CD14-positive monocyte (primary cell): ENCODE measurements at regions not wholly inside any gene's neighbourhood (a gene's known extent, or its start where the extent isn't known, plus 50 kb on each side); places are given as distances from the start of the nearest gene placed in this dataset.

Source experiments
- DNase-seq, 3 donors: peaks; one replicate each; pipeline ENCODE4 v3.0.0-alpha.2; 2011 to 2022
- H2AFZ ChIP-seq: 2 replicates; pipeline ENCODE4 v1.6.0; 2012; ENCODE audit warnings: mild to moderate bottlenecking, low read depth, low read length, inconsistent platforms; ENCODE audit not compliant: insufficient read depth, poor library complexity, severe bottlenecking
- H3K27ac ChIP-seq, 2 donors: 1 replicate in 1 of 2; 2 replicates in 1 of 2; pipeline ENCODE4 v1.5.1; 2012 to 2013; ENCODE audit warnings: low read length in 2 of 2, control low read depth in 1 of 2, inconsistent platforms in 1 of 2, low read depth in 1 of 2, mild to moderate bottlenecking in 1 of 2
- H3K27me3 ChIP-seq, 2 donors: one replicate each; pipeline versions ENCODE4 v1.6.0 to v1.6.1; 2011 to 2013; ENCODE audit warnings: low read length in 2 of 2; ENCODE audit not compliant: control insufficient read depth in 2 of 2, insufficient read depth in 2 of 2
- H3K36me3 ChIP-seq, 2 donors: replicated peaks in 1 of 2; 1 replicate in 1 of 2; 2 replicates in 1 of 2; pipeline versions ENCODE4 v1.5.1 to v1.6.1; 2012 to 2013; ENCODE audit warnings: low read length in 2 of 2, control low read depth in 1 of 2, inconsistent platforms in 1 of 2, mild to moderate bottlenecking in 1 of 2; ENCODE audit not compliant: insufficient read depth in 2 of 2, control insufficient read depth in 1 of 2
- H3K4me1 ChIP-seq, 2 donors: 1 replicate in 1 of 2; 2 replicates in 1 of 2; pipeline versions ENCODE4 v1.5.1 to v1.6.1; 2012 to 2013; ENCODE audit warnings: low read length in 2 of 2, control low read depth in 1 of 2, inconsistent platforms in 1 of 2, mild to moderate bottlenecking in 1 of 2, moderate library complexity in 1 of 2; ENCODE audit not compliant: insufficient read depth in 2 of 2, control insufficient read depth in 1 of 2
- H3K4me2 ChIP-seq: replicated peaks from 2 replicates; pipeline ENCODE3; 2012; ENCODE audit warnings: low read length, moderate library complexity, mild to moderate bottlenecking; ENCODE audit not compliant: poor library complexity, severe bottlenecking; ENCODE audit errors: extremely low read depth
- H3K4me3 ChIP-seq, 3 experiments: fragments of 200-600 bp in 1 of 3; sonication (generic) in 1 of 3; replicated peaks in 1 of 3; 1 replicate in 2 of 3; 2 replicates in 1 of 3; pipeline ENCODE4 v1.5.1; 2011 to 2013; ENCODE audit warnings: low read length in 3 of 3, mild to moderate bottlenecking in 3 of 3, control low read depth in 2 of 3, low read depth in 2 of 3, inconsistent platforms in 1 of 3, moderate library complexity in 1 of 3
- H3K79me2 ChIP-seq: 2 replicates; pipeline ENCODE4 v1.6.0; 2012; ENCODE audit warnings: mild to moderate bottlenecking, control low read depth, inconsistent platforms, low read length, moderate library complexity; ENCODE audit not compliant: insufficient read depth
- H3K9ac ChIP-seq: 2 replicates; pipeline ENCODE4 v1.6.0; 2017; ENCODE audit warnings: low read length, mild to moderate bottlenecking; ENCODE audit not compliant: insufficient read depth, poor library complexity, severe bottlenecking
- H3K9me3 ChIP-seq, 2 donors: replicated peaks in 1 of 2; 1 replicate in 1 of 2; 2 replicates in 1 of 2; pipeline versions ENCODE4 v1.5.1 to v1.6.1; 2012 to 2013; ENCODE audit warnings: low read length in 2 of 2, control low read depth in 1 of 2; ENCODE audit not compliant: control insufficient read depth in 1 of 2, insufficient read depth in 1 of 2
- H4K20me1 ChIP-seq: 2 replicates; pipeline ENCODE4 v1.6.0; 2012; ENCODE audit warnings: mild to moderate bottlenecking, low read length, control low read depth, moderate library complexity; ENCODE audit not compliant: insufficient read depth
- H3K27ac Mint-ChIP-seq, 7 donors: one replicate each; pipeline ENCODE4 v1.8.0; 2020; ENCODE audit warnings: mild to moderate bottlenecking in 7 of 7, mixed read lengths in 7 of 7, moderate library complexity in 6 of 7, inconsistent platforms in 2 of 7
- H3K27me3 Mint-ChIP-seq, 3 donors: one replicate each; pipeline ENCODE4 v1.8.0; 2021 to 2022; ENCODE audit warnings: low read depth in 3 of 3, mild to moderate bottlenecking in 3 of 3, mixed read lengths in 3 of 3, moderate library complexity in 3 of 3, inconsistent platforms in 1 of 3
- H3K36me3 Mint-ChIP-seq, 2 donors: one replicate each; pipeline ENCODE4 v1.8.0; 2020; ENCODE audit warnings: mixed read lengths in 2 of 2, inconsistent platforms in 1 of 2, mild to moderate bottlenecking in 1 of 2
- H3K4me1 Mint-ChIP-seq: one replicate; pipeline ENCODE4 v1.8.0; 2020; ENCODE audit warnings: mild to moderate bottlenecking, mixed read lengths
- H3K4me3 Mint-ChIP-seq, 2 donors: one replicate each; pipeline ENCODE4 v1.8.0; 2020; ENCODE audit warnings: mild to moderate bottlenecking in 2 of 2, mixed read lengths in 2 of 2, moderate library complexity in 1 of 2
- H3K9me3 Mint-ChIP-seq, 7 donors: one replicate each; pipeline ENCODE4 v1.8.0; 2020 to 2022; ENCODE audit warnings: mixed read lengths in 7 of 7, mild to moderate bottlenecking in 6 of 7, moderate library complexity in 6 of 7, inconsistent platforms in 2 of 7
- WGBS: methylation state at CpG from one replicate; pipeline ENCODE4 v1.1.5; 2013; ENCODE audit warnings: missing lambda C conversion rate; ENCODE audit not compliant: insufficient coverage; 5-methylcytosine and 5-hydroxymethylcytosine counted together
- intact Hi-C, 2 donors: fragments of 100-400 bp; cut with micrococcal nuclease; formaldehyde crosslinking; loops; one replicate each; pipeline versions ENCODE4 v1.15.0 to v1.15.1; 2023
- TF ChIP-seq, protein P1 (sequence below): fragments of 200-600 bp; IDR thresholded peaks from one replicate; pipeline ENCODE4 v1.8.0; 2022; ENCODE audit warnings: antibody characterized with exemption, mild to moderate bottlenecking

GRCh38 chr12:92563819-92564218 is 139.0 kb upstream of the PLEKHG7 start:
- Histone ChIP-seq H3K4me2 (no peak overlapping the region), H3K27ac (no peak overlapping the region), H3K4me1 (no peaks in the 10 kb centered on the region), H3K27me3 (no peaks in the 10 kb centered on the region), H3K4me3 (no peak overlapping the region), H3K9ac (no peak overlapping the region), H3K36me3 (no peaks in the 10 kb centered on the region), H3K79me2 (no peaks in the 10 kb centered on the region), H3K9me3 (no peaks in the 10 kb centered on the region), H2AFZ (no peak overlapping the region), H4K20me1 (no peaks in the 10 kb centered on the region)
- no peak overlapping the region for H3K27ac Mint-ChIP-seq
- intact Hi-C loops = no loop called here
- H3K4me1 Mint-ChIP-seq = no peaks in the 10 kb centered on the region
- TF ChIP-seq, protein P1, sequence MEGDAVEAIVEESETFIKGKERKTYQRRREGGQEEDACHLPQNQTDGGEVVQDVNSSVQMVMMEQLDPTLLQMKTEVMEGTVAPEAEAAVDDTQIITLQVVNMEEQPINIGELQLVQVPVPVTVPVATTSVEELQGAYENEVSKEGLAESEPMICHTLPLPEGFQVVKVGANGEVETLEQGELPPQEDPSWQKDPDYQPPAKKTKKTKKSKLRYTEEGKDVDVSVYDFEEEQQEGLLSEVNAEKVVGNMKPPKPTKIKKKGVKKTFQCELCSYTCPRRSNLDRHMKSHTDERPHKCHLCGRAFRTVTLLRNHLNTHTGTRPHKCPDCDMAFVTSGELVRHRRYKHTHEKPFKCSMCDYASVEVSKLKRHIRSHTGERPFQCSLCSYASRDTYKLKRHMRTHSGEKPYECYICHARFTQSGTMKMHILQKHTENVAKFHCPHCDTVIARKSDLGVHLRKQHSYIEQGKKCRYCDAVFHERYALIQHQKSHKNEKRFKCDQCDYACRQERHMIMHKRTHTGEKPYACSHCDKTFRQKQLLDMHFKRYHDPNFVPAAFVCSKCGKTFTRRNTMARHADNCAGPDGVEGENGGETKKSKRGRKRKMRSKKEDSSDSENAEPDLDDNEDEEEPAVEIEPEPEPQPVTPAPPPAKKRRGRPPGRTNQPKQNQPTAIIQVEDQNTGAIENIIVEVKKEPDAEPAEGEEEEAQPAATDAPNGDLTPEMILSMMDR = no peak
- H3K36me3 Mint-ChIP-seq = no peaks in the 10 kb centered on the region
- no peak overlapping the region for H3K4me3 Mint-ChIP-seq
- peaks cover 0 to 2% (median 0%) of the 10 kb centered on the region in 7 donors for H3K9me3 Mint-ChIP-seq
- DNase-seq = no peak
- WGBS = no CpG with 5 or more reads among the region's 1 CpG
- no peaks in the 10 kb centered on the region for H3K27me3 Mint-ChIP-seq

DNA sequence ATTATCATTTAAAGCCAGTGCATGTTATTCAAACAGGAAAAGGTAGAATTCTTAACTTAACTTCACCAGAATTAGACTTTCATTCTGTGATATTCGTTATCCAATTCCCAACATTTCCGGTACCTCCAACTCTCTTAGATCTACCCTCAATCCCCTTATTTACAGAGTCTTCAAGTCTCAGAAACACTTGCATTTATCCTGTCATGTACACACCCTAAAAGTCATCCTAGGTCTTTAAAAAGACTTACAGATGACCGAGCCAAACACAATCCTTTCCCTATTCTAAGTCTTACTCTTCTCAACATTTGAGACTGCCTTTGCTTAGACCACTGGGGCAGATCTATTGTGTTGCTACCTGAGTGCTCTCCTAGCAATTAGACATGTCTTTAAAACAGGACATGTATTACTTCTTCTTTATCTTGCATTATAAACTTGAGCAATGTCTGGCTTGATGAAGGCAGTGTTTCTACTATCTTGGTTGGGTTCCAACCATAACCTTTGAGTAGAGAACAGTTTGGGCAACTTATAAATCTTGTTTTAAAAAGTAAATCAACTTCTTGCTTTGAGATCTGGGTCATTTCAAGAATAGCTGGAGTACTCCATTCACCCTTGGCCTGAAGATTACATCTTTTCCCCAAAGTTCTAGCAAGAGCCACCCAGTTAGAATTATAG is 140.6 kb upstream of the PLEKHG7 start:
- no peaks in the 10 kb centered on the region for H3K27me3 ChIP-seq
- no peak overlapping the region for H3K27ac ChIP-seq
- no peaks in the 10 kb centered on the region for H3K79me2 ChIP-seq
- no peak overlapping the region for H3K27ac Mint-ChIP-seq
- TF ChIP-seq, protein P1 = no peak
- H3K4me3 ChIP-seq = no peak overlapping the region
- no peaks in the 10 kb centered on the region for H3K27me3 Mint-ChIP-seq
- DNase-seq = no peak
- no peaks in the 10 kb centered on the region for H3K36me3 ChIP-seq
- H3K9me3 ChIP-seq = no peaks in the 10 kb centered on the region
- no peaks in the 10 kb centered on the region for H3K36me3 Mint-ChIP-seq
- H3K4me1 Mint-ChIP-seq = no peaks in the 10 kb centered on the region
- no peak overlapping the region for H3K4me2 ChIP-seq
- WGBS = 96% methylated on average over 3 of the region's 3 CpGs
- H2AFZ ChIP-seq = no peak overlapping the region
- intact Hi-C loops = no loop called here
- no peaks in the 10 kb centered on the region for H4K20me1 ChIP-seq
- no peak overlapping the region for H3K4me3 Mint-ChIP-seq
- no peak overlapping the region for H3K9ac ChIP-seq
- H3K9me3 Mint-ChIP-seq = peaks cover 0 to 2% (median 0%) of the 10 kb centered on the region in 7 donors
- H3K4me1 ChIP-seq = no peaks in the 10 kb centered on the region
